ENCODE measurements at regions not wholly inside any gene's neighbourhood (a gene's known extent, or its start where the extent isn't known, plus 50 kb on each side); places are given as distances from the start of the nearest gene placed in this dataset.

GRCh38 chr15:47397655-47398054 lies 319.6 kb upstream of the SEMA6D start:
- Histone ChIP-seq H3K4me1 (ENCODE audit: control insufficient read depth, insufficient read depth, low read length) (no peaks in the 10 kb centered on the region; the same call in 1 of the 2 replicates), H3K79me1 (ENCODE audit: low read depth in 1 of 2, low read length in 2 of 2) (no peaks in the 10 kb centered on the region), H3K23ac (ENCODE audit: low read depth, low read length) (no peak overlapping the region), H3K27me3 (ENCODE audit: control insufficient read depth, insufficient read depth, low read length) (no peaks in the 10 kb centered on the region), H2AFZ (replicated peaks; ENCODE audit: low read length, poor library complexity) (no peak overlapping the region), H3K18ac (ENCODE audit: low read depth, low read length) (no peak overlapping the region), H3K36me3 (ENCODE audit: control insufficient read depth, insufficient read depth, low read length) (no peaks in the 10 kb centered on the region), H3K9me1 (ENCODE audit: insufficient read depth, low read length) (0 out of 2 replicates have a peak, but pooled peaks cover 2% of the 10 kb centered on the region), H2AK9ac (replicated peaks; ENCODE audit: low read depth, low read length, poor library complexity) (no peak overlapping the region), H4K20me1 (ENCODE audit: insufficient read depth, low read length) (no peaks in the 10 kb centered on the region), H2BK15ac (ENCODE audit: low read depth, low read length) (no peak overlapping the region), H2AK5ac (ENCODE audit: low read depth, low read length) (no peak overlapping the region), H3K4ac (ENCODE audit: low read depth, low read length) (no peak overlapping the region), H4K5ac (ENCODE audit: low read depth, low read length) (no peak overlapping the region), H3K14ac (replicated peaks; ENCODE audit: low read depth, low read length) (no peak overlapping the region), H2BK20ac (ENCODE audit: low read depth, low read length) (no peak overlapping the region), H3K9ac (ENCODE audit: low read depth, low read length) (no peak overlapping the region), H3K9me3 (ENCODE audit: control insufficient read depth, insufficient read depth, low read length) (no peaks in the 10 kb centered on the region), H3K4me2 (ENCODE audit: low read depth, low read length) (no peak overlapping the region), H2BK5ac (ENCODE audit: low read depth, low read length, poor library complexity, severe bottlenecking) (no peak overlapping the region), H3K56ac (ENCODE audit: extremely low read depth, insufficient read depth, low read length) (no peak overlapping the region), H2BK120ac (ENCODE audit: low read depth, low read length) (no peak overlapping the region), H3K4me3 (ENCODE audit: insufficient read depth, low read depth, low read length) (no peak overlapping the region), H4K8ac (ENCODE audit: low read depth in 2 of 2, low read length in 2 of 2) (no peak overlapping the region), H3K27ac (ENCODE audit: insufficient read depth, low read length) (no peak overlapping the region), H4K91ac (ENCODE audit: insufficient read depth, low read depth, low read length) (no peak overlapping the region)
- DNase-seq (no peak), ATAC-seq (ENCODE audit: low read depth) (no peak)
- TF ChIP-seq BHLHE40 (IDR thresholded peaks at IDR 0.05; ENCODE audit: low read depth, low read length) (no peak), FOS (IDR thresholded peaks at IDR 0.05; ENCODE audit: low read depth, low read length) (no peak), RFX5 (IDR thresholded peaks at IDR 0.05; ENCODE audit: low read depth, low read length) (no peak), USF2 (IDR thresholded peaks at IDR 0.05; ENCODE audit: low read depth, low read length) (no peak), RAD21 (IDR thresholded peaks at IDR 0.05; ENCODE audit: low read length) (no peak), MAFK (IDR thresholded peaks at IDR 0.05; ENCODE audit: low read depth, low read length) (no peak)
- POLR2A ChIA-PET (ENCODE audit: unreplicated experiment): no interaction called here
- WGBS, 2 experiments (ENCODE audit: extremely low coverage in 2 of 2, insufficient read length in 1 of 2): no CpG with 5 or more reads among the region's 2 CpGs
- dilution Hi-C loops (cut with HindIII; ENCODE audit: low sequenced_read_pairs, unreplicated experiment): no loop called here
- in situ Hi-C loops (cut with MboI; ENCODE audit: low sequenced_read_pairs): no loop called here
- CTCF ChIA-PET: no interaction called here
- no TSS peak for BruUV-seq (replicated peaks)
- intact Hi-C loops (cut with micrococcal nuclease): no loop called here

All from IMR-90 (cell line).